DMS79 treated with DMSO at 0.1 percent for 48 hours (cell line): ENCODE measurements at regions not wholly inside any gene's neighbourhood (a gene's known extent, or its start where the extent isn't known, plus 50 kb on each side); places are given as distances from the start of the nearest gene placed in this dataset.
"Not testable (repeated sequence)": the region's sequence is repeated elsewhere in the genome, so short reads cannot be mapped to it uniquely, and the experiment has no call there.

ENCODE experiments used
- DNase-seq: peaks from one replicate; lab custom pipeline; 2025; lab: John Stamatoyannopoulos, UW

GRCh38 chr7:109467729-109468128 lies 898.1 kb downstream of the DNAJB9 start:
- DNase-seq = not testable (repeated sequence)

GRCh38 chr7:109473172-109473571 lies 903.5 kb downstream of the DNAJB9 start:
- DNase-seq = no peak

DNA sequence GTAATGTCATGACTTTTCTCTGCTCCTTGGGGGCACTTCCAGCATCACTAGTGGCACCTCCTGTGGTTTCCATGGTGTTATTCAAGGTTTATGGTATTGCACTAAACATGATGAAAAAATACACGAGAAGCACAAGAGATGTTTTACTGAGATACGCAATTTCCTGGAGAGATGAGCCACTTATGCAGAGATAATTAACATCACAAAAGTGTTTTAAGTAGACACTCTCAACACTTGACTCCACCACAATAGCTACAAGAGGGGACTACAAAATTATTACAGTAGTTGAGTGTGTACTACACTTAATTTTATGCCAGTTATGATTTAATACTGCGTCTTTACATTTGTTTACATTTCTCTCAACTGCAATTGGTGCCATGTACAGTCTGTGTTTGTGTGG lies 906.7 kb downstream of the DNAJB9 start:
- peak; percentile 38 for DNase-seq

GRCh38 chr7:109479388-109479787 lies 909.7 kb downstream of the DNAJB9 start:
- DNase-seq = no peak

DNA sequence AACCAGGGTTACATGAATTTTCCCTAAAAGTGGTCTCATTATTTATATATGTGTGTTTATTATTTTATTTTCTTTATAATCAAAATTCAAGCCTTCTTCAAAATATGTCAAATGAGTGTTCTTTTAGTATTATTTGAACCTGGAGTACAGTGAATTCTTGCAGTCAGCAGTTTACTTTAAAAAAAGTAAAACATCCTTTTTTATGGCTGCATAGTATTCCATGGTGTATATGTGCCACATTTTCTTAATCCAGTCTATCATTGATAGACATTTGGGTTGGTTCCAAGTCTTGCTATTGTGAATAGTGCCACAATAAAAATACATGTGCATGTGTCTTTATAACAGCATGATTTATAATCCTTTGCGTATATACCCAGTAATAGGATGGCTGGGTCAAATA lies 920.9 kb downstream of the DNAJB9 start:
- not testable (repeated sequence) for DNase-seq

DNA sequence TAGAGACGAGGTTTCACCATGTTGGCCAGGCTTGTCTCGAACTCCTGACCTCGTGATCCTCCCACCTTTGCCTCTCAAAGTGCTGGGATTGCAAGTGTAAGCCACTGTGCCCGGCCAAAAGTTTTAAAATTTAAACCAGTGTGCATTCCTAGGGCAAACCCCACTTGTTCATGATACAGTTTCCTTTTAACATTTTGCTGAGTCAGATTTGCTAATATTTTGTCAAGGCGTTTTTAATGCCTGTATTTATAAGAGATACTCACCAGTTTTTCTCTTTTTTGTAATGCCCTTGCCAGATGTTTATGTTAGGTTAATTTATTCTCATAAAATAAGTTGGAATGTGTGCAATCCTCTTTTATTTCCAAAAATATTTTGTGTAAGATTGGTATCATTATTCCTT lies 927.4 kb downstream of the DNAJB9 start:
- DNase-seq = no peak

DNA sequence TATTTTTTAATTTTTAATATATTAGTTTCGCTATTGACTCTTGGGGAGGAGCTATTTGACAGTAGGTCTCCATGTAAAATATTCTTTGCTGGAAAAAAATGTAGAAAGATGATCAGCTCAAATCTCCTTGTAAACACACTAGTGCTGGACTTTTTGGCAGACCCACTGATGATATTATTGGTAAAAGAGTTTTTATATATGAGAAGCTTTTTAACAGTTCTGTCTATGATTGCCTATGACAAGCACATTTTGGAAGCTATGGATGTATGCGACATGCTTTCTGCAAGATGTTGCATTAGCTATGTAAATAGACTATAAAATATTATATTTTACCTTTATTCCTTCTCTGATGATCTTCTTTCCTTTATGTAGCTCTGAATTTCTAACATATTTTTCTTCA lies 928.5 kb downstream of the DNAJB9 start:
- no peak for DNase-seq

- no peak for DNase-seq
Measured at GRCh38 chr7:109503421-109503820, 933.7 kb downstream of the DNAJB9 start.

GRCh38 chr7:109522585-109522984 lies 952.9 kb downstream of the DNAJB9 start:
- DNase-seq = no peak

DNA sequence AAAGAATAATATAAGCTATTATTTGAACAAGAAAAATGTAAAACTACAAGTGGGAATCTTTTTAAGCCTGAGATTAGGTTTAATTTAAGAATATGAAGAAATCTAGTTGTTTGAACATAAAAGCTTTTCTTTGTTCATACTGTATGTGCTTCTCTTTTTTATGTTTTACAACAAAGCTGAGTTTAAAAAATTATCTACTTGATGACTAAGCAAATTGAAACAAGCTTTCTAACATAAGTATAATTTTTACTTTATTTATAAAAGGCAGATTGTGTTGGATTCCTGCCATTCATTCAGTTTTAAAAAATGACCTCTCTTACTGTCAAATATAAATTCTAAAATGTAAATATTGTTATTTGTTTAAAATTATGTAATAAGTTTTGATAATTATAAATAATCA lies 958.2 kb downstream of the DNAJB9 start:
- DNase-seq = no peak

DNA sequence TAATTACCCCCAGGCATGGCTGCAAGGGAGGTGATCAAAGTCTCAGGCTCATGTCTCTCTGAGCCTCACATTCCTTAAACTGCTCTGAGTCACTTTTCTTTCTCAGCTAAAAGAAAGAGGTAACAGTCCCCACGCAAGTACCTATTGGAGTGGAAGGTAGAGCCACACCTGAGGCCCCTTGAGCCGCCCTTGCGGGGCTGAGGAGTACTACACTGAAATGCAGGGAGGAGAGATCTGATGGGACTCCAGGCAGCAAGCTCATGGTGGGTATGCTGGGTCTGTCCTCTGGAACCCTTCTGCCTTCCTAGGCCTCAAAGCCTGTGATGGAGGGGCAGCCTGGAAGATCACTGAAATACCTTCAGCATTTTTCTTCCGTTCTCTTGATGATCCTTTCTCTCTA lies 960.0 kb downstream of the DNAJB9 start:
- no peak for DNase-seq

DNA sequence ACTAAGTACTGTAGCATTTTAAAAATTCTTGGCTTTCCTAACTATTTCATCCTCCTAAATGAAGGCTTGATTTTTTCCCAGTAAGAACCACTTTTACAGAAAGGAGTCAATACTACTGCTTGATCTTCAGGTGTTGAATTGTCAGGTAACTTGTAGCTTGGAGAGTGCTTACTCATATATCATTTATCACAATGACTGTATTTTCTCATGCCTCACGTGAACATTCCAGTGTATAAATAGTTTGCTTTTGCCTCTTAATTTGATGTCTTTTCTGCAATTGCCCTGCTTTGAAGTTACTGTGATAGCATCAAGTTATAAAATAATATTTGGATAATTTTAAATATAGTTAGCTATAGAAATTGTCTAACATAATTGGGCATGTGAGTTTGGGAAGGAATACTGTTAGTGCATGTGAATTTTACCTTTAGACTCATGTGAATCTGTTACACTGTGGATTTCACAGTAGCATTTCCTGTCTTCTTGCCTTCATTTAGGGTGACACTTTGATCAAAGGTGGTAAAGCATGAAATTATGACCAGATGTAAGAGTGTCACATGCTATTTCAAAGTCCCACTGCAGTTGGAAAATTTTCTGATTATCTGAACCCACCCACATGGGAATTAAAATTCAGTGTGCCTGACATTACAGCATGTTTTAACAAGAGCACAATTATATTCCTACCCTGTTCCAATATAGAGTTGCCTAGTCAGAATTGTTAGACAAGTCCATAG lies 962.8 kb downstream of the DNAJB9 start:
- no peak for DNase-seq

- no peak for DNase-seq
Measured at GRCh38 chr7:109545686-109546085, 976.0 kb downstream of the DNAJB9 start.

GRCh38 chr7:109549471-109550193 lies 980.0 kb downstream of the DNAJB9 start:
- no peak for DNase-seq

DNA sequence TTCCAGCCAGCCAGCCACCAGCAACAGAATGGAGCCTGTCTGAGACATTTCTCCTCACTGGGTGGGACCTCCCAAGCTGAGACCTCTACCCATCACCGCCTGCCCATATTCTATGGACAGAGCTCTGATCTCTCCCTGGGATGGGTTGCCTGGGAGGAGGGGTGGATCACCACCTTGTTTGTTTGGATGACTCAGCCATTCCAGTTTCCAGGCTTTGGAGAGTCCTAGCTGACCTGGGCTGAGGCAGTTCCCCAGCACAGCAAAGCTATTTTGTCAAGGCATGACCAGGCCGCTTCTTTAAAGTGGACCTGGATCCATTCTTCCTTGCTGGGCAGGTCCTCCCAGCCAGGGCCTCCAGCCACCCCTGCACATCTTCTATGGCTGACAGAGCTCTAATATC lies 982.3 kb downstream of the DNAJB9 start:
- no peak for DNase-seq

- no peak for DNase-seq
Measured at GRCh38 chr7:109577265-109577664, 1007.6 kb downstream of the DNAJB9 start.

DNA sequence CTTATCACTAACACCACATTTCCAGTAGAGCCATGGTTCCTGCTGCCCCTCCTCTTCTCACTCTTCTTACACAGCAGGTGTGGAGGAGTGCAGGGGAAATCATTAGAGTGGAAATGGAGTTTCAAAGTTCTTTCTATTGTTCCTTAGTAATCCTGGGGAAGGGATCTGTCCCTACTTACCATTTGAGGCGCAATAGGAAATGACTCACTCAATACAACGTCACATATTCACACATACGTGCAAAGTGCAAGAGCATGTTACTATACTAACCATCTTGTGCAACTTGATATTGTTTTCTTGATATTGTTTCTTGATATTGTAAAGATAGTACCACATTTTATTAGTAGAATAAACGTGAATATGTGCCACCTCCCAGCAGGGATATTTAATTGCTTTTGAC lies 1010.2 kb downstream of the DNAJB9 start:
- no peak for DNase-seq

GRCh38 chr7:109582211-109582610 lies 1012.5 kb downstream of the DNAJB9 start:
- no peak for DNase-seq

DNA sequence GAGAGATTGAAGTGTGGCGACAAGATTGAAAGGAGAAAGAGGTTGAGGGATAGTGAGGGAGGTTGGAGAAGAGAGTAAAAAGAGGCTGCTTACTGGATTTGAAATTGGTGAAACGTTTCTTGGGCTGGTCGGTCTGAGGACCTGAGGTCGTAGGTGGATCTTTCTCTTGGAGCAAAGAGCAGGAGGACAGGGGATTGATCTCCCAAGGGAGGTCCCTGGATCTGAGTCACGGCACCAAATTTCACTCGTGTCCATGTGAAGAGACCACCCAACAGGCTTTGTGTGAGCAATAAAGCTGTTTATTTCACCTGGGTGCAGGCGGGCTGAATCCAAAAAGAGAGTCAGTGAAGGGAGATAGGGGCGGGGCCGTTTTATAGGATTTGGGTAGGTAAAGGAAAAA lies 1027.3 kb downstream of the DNAJB9 start:
- DNase-seq = not testable (repeated sequence)

DNA sequence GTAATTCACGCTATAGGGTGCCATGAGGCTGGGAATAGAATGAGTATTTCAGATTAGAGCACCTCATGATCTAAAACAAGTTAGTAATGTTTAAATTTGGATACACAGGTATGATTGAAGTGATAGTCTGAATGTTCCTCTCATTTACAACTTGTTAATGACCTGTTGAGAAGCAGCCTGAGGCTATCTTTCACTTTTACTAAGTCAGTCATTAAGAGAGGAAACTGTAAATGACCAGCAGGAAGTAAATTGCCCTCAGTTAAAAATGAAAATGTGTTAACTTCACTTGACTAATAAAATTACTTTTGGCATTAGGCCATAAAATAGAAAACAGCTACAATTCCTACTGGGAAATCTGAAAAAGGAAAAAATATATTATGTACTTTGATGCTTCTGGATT lies 1042.0 kb downstream of the DNAJB9 start:
- DNase-seq = no peak

GRCh38 chr7:109616551-109617069 lies 1046.9 kb downstream of the DNAJB9 start:
- no peak for DNase-seq

DNA sequence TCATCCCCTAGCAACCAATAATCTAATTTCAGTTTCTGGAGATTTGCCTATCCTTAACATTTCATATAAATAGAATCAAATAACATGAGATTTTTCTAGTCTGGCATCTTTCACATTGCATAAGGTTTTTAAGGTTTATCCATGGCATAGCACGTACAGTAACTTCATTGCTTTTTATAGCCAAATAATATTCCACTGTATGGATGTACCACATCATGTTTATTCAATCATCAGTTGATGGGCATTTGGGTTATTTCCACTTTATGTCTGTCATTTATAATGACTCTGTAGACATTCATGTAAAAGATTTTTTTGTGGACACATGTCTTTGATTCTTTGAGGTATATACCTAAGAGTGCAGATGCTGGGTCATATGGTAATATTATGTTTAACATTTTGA lies 1052.6 kb downstream of the DNAJB9 start:
- DNase-seq = no peak

DNA sequence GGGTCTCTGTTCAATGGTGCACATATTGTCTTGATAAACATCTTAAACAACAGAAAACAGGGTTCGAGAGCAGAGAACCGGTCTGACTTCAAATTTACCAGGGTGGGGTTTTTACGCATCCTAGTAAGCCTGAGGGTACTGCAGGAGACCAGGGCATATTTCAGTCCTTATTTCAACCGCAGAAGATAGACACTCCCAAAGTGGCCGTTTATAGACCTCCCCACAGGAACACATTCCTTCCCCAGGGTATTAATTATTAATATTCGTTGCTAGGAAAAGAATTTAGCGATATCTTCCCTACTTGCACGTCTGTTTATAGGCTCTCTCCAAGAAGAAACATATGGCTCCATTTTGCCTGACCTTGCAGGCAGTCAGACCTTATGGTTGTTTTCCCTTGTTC lies 1063.2 kb downstream of the DNAJB9 start:
- not testable (repeated sequence) for DNase-seq
